Hematopoietic multipotent progenitor cell (in vitro differentiated cells): ENCODE measurements at regions not wholly inside any gene's neighbourhood (a gene's known extent, or its start where the extent isn't known, plus 50 kb on each side); places are given as distances from the start of the nearest gene placed in this dataset.
"Not testable (repeated sequence)": the region's sequence is repeated elsewhere in the genome, so short reads cannot be mapped to it uniquely, and the experiment has no call there.

ENCODE experiments used
- DNase-seq, 3 donors: peaks; one replicate each; pipeline ENCODE4 v3.0.0-alpha.2; 2011 to 2015; ENCODE audit warnings: low read depth in 2 of 3, low spot score in 2 of 3

GRCh38 chr18:42527766-42528165 lies 572.7 kb downstream of the PIK3C3 start:
- no peak for DNase-seq

- no peak for DNase-seq
Measured at GRCh38 chr18:42530276-42530675, 575.2 kb downstream of the PIK3C3 start.

DNA sequence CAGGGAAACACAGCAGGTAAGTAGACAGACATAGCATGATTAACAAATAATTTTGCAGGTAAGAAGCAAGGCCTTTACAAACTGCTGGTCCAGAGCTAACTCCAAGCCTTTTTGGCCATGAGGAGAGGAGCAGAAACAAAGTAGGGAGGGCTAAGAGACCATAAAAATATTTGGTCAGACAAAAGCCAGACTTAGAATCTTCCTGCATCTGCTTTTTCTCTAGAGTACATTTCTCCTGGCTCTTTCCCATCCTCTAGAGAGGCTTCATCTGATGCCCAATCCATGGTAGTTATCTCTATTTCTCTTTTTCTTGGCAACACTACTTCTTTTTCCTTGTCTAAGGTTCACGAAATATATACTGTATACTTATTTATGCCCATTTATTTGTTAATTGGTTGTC lies 577.1 kb downstream of the PIK3C3 start:
- no peak for DNase-seq

DNA sequence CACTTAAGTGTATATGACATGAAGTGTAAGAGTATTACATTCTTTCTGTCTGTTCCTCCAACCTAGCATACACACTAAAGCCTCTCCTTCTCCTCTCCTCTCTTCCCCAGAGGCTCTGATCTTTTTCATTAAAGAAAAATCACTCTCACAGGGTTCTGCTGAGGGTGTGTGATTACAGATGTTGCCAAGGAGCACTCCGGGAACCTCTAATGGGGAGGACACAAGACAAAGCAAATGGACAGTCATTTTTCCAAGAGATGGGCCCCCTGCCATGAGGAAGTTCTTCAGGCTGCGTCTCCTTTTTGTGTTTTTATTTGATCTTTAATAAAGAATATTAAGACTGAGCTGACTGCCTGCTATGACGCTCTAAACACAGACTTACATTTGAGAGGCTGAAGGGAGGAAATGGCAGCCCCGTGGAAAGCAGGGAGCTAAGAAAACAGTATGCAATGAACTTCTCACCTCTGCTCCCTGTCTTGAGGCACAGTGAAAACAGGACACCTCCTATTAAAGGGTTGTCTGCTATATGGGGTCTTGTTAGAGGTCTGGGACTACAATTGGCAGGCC lies 578.1 kb downstream of the PIK3C3 start:
- DNase-seq, result no peak

GRCh38 chr18:42533616-42534015 lies 578.6 kb downstream of the PIK3C3 start:
- no peak for DNase-seq

- DNase-seq, result no peak
Measured at GRCh38 chr18:42534313-42534712, 579.3 kb downstream of the PIK3C3 start.

- no peak for DNase-seq
Measured at GRCh38 chr18:42536442-42536841, 579.0 kb downstream of the RIT2 start.

- DNase-seq, result no peak
Measured at GRCh38 chr18:42537291-42537690, 578.2 kb downstream of the RIT2 start.

DNA sequence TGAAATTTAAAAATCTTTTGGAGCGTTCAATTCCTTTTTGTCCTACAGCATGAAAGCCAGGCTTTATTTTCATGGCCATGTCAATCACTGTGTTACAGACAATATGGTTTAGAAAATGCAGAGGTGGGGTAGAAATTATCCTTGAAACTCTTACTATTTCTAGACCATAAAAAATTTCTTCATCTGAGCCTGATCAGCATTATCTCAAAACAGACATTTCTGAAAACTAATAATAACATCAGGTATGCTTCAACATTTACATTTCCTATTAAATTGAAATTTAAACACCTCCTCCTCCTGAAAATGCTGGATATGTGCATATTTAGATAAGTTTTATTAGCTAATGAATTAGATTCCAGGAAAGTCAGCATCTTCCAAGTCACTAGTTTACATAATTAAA lies 570.6 kb downstream of the RIT2 start:
- DNase-seq, result no peak

- no peak for DNase-seq
Measured at GRCh38 chr18:42545825-42546224, 569.7 kb downstream of the RIT2 start.

DNA sequence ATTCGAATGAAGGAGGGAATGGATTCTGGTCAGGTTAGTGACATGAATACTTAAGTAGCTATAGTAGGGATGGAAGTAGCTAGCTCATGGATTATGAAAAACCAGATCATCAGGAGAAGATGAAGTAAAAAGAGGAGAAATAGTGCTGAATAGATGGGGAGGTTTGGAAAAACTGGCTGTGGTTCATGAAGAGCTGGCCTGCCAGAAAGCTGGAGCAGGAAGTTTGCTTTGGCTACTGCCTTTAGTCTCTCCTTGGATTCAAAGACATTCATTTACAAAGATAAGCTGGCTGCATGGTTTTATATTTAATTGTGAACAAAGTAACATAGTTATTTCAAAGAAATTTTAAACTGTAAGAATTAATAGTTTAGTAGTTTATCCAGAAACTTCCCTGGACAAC lies 567.0 kb downstream of the RIT2 start:
- no peak for DNase-seq

DNA sequence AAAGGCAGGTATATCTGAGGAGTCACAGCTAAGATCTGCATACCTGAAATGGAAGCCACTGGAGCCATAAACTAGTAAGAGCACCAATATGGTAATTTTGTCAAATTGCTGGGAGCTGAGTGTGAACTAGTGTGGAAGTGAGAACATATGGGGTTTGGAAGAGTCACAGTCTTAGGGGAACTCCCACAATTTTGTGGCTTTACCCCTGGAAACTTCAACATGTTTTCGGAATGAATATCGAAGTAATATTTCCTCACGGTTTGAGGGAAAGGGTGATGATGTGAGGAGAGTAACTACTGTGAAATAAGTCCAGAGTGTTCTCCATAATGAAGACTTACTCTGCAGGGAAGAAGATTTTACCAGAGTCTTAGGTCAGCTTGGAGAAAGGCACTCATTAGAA lies 565.9 kb downstream of the RIT2 start:
- no peak for DNase-seq

GRCh38 chr18:42552559-42552958 lies 562.9 kb downstream of the RIT2 start:
- DNase-seq, result not testable (repeated sequence)

DNA sequence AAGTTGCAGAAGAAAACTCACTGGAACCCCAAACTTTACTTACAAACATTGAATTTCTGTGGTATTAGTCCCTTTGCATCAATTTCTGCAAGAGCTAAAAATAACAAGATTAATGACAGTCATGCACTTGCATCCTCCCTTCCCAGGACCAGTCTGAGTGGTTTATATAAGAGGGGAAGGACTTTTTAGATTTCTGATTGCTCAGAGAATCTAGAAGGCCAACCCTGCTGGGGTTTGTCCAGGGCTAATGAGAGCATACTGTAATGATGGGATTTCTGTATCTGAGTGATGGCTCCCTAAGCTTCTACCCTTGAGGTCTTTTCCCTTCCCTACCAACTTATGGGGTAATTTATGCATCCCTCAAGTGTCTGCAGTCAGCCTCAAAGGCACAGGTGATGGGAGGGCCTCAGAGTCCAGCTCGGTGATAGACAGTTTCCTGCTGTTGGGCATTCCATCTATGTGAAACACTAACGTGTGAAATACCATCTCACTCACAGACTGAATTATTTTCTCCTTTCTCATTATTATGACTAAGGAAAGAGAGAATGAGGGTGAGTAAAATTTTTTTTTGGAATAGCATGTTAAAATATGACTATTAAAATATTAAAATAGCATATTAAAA lies 556.3 kb downstream of the RIT2 start:
- no peak for DNase-seq

- no peak for DNase-seq
Measured at GRCh38 chr18:42561521-42561920, 554.0 kb downstream of the RIT2 start.

GRCh38 chr18:42563995-42564394 lies 551.5 kb downstream of the RIT2 start:
- no peak for DNase-seq

DNA sequence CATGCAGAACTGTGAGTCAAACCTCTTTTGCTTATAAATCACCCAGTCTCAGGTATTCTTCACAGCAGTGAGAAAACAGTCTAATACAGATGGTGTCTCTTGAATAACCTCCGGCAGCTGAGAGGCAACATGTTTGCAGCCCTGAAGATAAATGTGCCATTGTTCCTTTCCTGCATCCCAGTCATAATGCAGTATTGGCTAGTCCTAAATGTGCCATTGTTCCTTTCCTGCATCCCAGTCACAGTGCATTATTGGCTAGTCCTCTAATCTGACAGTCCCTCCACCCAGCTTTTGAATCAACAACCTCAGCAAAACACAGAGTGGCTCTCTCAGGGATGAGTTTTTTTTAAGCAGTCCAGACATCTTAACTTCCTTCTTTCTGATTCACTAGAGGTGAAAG lies 550.7 kb downstream of the RIT2 start:
- no peak for DNase-seq

DNA sequence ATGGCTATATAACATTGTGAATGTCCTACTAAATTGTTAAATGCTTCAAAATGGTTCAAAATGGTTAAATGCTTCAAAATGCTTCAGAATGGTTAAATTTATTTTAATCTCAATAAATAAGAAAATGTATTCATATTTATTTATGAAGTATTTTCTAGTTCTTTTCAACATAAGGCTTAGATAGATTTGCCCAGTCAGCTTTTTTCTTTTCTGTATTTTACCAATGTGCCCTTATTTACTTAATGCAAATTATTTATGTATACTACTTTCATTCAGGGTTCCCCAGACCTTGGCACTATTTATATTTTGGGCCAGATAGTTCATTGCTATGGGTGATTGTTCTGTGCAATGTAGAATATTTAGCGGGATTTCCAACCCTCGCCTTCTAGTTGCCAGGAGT lies 546.7 kb downstream of the RIT2 start:
- DNase-seq, result no peak

DNA sequence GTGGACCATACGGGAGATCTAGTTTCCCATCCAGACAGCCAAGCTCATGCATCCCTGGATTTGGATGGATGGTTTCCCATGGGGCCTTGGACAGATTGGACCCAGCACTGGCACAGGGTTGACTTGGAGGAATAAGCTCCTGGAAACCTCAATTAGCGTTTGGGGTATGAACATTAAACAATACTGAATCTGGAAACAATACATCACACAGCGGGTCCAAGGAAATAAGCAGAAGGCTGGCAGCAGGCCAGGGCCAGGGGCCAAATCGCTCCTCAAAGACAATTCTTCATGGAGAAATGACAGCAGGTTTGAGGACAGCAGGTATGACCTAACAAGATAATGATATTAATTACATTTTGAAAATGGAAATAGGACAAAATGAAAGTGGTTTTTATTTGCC lies 540.6 kb downstream of the RIT2 start:
- no peak for DNase-seq

GRCh38 chr18:42576124-42576523 lies 539.4 kb downstream of the RIT2 start:
- no peak for DNase-seq

DNA sequence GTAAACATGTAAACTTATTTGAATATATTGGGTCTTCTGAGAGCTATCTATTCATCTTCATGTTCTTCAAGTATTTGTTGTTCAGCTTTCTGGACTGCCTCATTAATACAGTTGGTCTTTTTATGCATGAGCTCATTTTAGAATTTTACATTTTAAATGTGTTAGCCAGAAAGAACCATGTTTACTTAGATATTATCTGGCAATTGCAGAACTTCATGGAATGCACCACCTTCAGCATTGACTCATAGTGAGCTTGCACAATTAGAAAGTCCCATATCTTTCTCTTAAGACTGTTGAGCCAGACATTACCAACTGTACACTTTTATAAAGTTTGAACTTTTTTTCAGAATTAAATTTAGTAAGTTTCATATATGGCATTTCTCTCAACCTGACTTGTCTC lies 536.7 kb downstream of the RIT2 start:
- no peak for DNase-seq

GRCh38 chr18:42582266-42582665 lies 533.2 kb downstream of the RIT2 start:
- DNase-seq, result no peak

GRCh38 chr18:42583283-42583731 lies 532.2 kb downstream of the RIT2 start:
- DNase-seq, result no peak
